Uterus (tissue), 2 donors: ENCODE measurements at regions not wholly inside any gene's neighbourhood (a gene's known extent, or its start where the extent isn't known, plus 50 kb on each side); places are given as distances from the start of the nearest gene placed in this dataset.

Experiments used
- POLR2A ChIP-seq, 2 donors: fragments of 450-650 bp; IDR thresholded peaks; one replicate each; pipeline ENCODE4 v1.6.1; 2016; ENCODE audit warnings: antibody characterized with exemption in 2 of 2, mild to moderate bottlenecking in 1 of 2, moderate library complexity in 1 of 2
- TF ChIP-seq, protein P1 (sequence below), 4 experiments: fragments of 200-600 bp in 2 of 4; fragments of 450-650 bp in 2 of 4; sonication (generic) in 2 of 4; IDR thresholded peaks; one replicate each; pipeline ENCODE4 v1.5.1; 2016 to 2019; ENCODE audit warnings: antibody characterized with exemption in 4 of 4, mild to moderate bottlenecking in 2 of 4, moderate library complexity in 1 of 4

DNA sequence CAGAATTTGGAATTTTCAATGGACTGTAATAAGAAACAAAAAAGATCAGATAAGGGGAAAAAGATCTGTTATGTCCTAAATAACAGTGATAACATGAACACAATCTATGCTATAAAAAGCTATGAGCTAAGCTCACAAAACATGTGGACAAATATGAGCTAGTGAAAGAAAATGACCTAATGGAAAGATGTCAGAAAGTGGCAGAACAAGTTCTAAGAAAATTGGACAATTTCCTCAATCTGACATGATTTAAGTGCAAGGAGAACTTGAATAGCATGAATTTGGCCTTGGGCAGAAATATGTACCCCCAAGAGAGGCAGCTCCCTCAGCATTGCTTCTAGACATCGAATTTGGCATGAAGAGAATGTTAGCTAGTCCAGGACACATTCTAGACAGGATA lies 212.0 kb upstream of the PGR start:
- TF ChIP-seq, protein P1, sequence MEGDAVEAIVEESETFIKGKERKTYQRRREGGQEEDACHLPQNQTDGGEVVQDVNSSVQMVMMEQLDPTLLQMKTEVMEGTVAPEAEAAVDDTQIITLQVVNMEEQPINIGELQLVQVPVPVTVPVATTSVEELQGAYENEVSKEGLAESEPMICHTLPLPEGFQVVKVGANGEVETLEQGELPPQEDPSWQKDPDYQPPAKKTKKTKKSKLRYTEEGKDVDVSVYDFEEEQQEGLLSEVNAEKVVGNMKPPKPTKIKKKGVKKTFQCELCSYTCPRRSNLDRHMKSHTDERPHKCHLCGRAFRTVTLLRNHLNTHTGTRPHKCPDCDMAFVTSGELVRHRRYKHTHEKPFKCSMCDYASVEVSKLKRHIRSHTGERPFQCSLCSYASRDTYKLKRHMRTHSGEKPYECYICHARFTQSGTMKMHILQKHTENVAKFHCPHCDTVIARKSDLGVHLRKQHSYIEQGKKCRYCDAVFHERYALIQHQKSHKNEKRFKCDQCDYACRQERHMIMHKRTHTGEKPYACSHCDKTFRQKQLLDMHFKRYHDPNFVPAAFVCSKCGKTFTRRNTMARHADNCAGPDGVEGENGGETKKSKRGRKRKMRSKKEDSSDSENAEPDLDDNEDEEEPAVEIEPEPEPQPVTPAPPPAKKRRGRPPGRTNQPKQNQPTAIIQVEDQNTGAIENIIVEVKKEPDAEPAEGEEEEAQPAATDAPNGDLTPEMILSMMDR (IDR thresholded peaks at IDR 0.05) = no peak
- no peak for TF ChIP-seq POLR2A (IDR thresholded peaks at IDR 0.05)
